ENCODE measurements at regions not wholly inside any gene's neighbourhood (a gene's known extent, or its start where the extent isn't known, plus 50 kb on each side); places are given as distances from the start of the nearest gene placed in this dataset.

- TF ChIP-seq SPI1 (IDR thresholded peaks at IDR 0.05; ENCODE audit: low read depth, low read length): no peak
- no peak for TF ChIP-seq TAF1 (IDR thresholded peaks at IDR 0.05; ENCODE audit: low read depth, low read length)
Measured at GRCh38 chr5:174412374-174412773, 312.0 kb upstream of the MSX2 start.

Measured in GM12891 (cell line).